HEK293T (cell line): ENCODE measurements at regions not wholly inside any gene's neighbourhood (a gene's known extent, or its start where the extent isn't known, plus 50 kb on each side); places are given as distances from the start of the nearest gene placed in this dataset.

Experiments
- CTCF ChIA-PET: fragments of 350-600 bp; formaldehyde crosslinking; extraction: SDS; loops from one replicate; lab custom pipeline; 2021; ENCODE audit warnings: antibody characterized with exemption, inconsistent platforms; lab: Yijun Ruan, JAX
- POLR2A ChIA-PET: fragments of 350-600 bp; formaldehyde crosslinking; extraction: SDS; loops from one replicate; lab custom pipeline; 2020; ENCODE audit warnings: antibody characterized with exemption, inconsistent platforms; lab: Yijun Ruan, JAX
- DNase-seq: peaks from one replicate; pipeline ENCODE4 v3.0.0; 2012; ENCODE audit warnings: mixed read lengths; ENCODE audit errors: extremely low spot score
- ARNT ChIP-seq: fragments of 450-650 bp; IDR thresholded peaks from 2 replicates; pipeline ENCODE4 v1.6.1; 2017; ENCODE audit warnings: mild to moderate bottlenecking
- BHLHE40 ChIP-seq: fragments of 450-650 bp; IDR thresholded peaks from 2 replicates; pipeline ENCODE4 v1.6.1; 2016; ENCODE audit warnings: mild to moderate bottlenecking, moderate library complexity, borderline replicate concordance
- CTBP1 ChIP-seq: fragments of 450-650 bp; IDR thresholded peaks from 2 replicates; pipeline ENCODE4 v1.6.1; 2016; ENCODE audit warnings: borderline replicate concordance
- ELF4 ChIP-seq: fragments of 450-650 bp; IDR thresholded peaks from 2 replicates; pipeline ENCODE4 v1.6.1; 2017; ENCODE audit warnings: antibody characterized with exemption
- FOXA1 ChIP-seq: fragments of 450-650 bp; IDR thresholded peaks from 2 replicates; pipeline ENCODE4 v1.6.1; 2016; ENCODE audit warnings: mild to moderate bottlenecking
- FOXK2 ChIP-seq: fragments of 450-650 bp; IDR thresholded peaks from 2 replicates; pipeline ENCODE4 v1.6.1; 2016; ENCODE audit warnings: mild to moderate bottlenecking
- FOXM1 ChIP-seq: fragments of 450-650 bp; IDR thresholded peaks from 2 replicates; pipeline ENCODE4 v1.6.1; 2017; ENCODE audit warnings: mild to moderate bottlenecking, borderline replicate concordance
- HDGF ChIP-seq: fragments of 450-650 bp; IDR thresholded peaks from 2 replicates; pipeline ENCODE4 v1.6.1; 2017; ENCODE audit warnings: antibody characterized with exemption, borderline replicate concordance
- L3MBTL2 ChIP-seq: fragments of 450-650 bp; conservative IDR thresholded peaks from 2 replicates; pipeline ENCODE4 v1.6.1; 2016; ENCODE audit warnings: mild to moderate bottlenecking
- LEF1 ChIP-seq: fragments of 450-650 bp; IDR thresholded peaks from 2 replicates; pipeline ENCODE4 v1.6.1; 2017; ENCODE audit warnings: mild to moderate bottlenecking, borderline replicate concordance
- NFRKB ChIP-seq: fragments of 450-650 bp; IDR thresholded peaks from 2 replicates; pipeline ENCODE4 v1.6.1; 2016; ENCODE audit warnings: mild to moderate bottlenecking, moderate library complexity
- SP1 ChIP-seq: fragments of 450-650 bp; IDR thresholded peaks from 2 replicates; pipeline ENCODE4 v1.6.1; 2017
- SUZ12 ChIP-seq: fragments of 450-650 bp; IDR thresholded peaks from 2 replicates; pipeline ENCODE4 v1.6.1; 2016; ENCODE audit warnings: mild to moderate bottlenecking
- TARDBP ChIP-seq: fragments of 450-650 bp; IDR thresholded peaks from 2 replicates; pipeline ENCODE4 v1.6.1; 2016
- ZNF384 ChIP-seq: fragments of 450-650 bp; IDR thresholded peaks from 2 replicates; pipeline ENCODE4 v1.6.1; 2016
- TF ChIP-seq, protein P1 (sequence below): fragments of 450-650 bp; IDR thresholded peaks from 2 replicates; pipeline ENCODE4 v1.6.1; 2016

DNA sequence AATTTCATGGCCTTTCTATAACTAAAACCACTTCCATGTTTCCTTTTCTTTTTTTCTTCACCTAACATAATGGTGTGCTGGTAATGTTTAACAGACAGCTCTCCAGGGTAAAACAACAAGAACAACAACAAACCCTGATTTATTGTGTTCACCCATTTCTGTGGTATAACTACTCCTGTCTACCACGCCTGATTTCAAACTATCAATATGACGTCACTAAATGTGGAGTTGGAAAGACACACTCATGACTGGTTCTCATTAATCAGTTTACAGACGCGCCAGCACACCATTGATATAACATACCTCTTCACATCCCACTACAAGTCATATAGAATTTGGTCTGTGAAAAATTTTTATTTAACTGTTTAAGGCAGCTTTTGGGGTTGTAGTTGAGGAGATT is 142.9 kb downstream of the ARRDC3 start:
- ChIA-PET POLR2A (no interaction called here), CTCF (no interaction called here)
- DNase-seq: no peak
- TF ChIP-seq NFRKB (no peak), LEF1 (no peak), ZNF384 (no peak), FOXA1 (no peak), ELF4 (no peak), TARDBP (no peak)
- TF ChIP-seq, protein P1, sequence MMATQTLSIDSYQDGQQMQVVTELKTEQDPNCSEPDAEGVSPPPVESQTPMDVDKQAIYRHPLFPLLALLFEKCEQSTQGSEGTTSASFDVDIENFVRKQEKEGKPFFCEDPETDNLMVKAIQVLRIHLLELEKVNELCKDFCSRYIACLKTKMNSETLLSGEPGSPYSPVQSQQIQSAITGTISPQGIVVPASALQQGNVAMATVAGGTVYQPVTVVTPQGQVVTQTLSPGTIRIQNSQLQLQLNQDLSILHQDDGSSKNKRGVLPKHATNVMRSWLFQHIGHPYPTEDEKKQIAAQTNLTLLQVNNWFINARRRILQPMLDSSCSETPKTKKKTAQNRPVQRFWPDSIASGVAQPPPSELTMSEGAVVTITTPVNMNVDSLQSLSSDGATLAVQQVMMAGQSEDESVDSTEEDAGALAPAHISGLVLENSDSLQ: no peak

DNA sequence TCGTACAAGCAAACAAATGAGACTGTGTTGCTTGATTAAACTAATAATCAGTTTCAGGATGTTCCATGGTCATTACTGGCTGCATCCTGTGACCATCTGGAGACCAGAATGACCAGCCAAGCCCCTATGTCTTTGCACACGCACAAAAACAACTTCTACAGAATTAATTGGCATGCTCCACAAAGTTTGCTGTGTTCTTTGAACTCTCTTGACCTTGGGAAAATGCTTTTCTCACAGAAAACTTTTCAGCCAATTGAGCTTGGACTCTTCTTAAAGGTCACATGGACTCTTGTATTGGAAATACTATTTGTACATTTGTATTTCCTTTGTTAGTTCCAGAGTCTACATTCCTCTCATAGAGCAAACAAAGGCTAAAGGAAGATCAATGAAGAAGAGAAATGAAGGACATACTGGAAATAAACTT is 147.8 kb downstream of the ARRDC3 start:
- no peak for DNase-seq
- no peak for TF ChIP-seq FOXK2
- TF ChIP-seq L3MBTL2: no peak
- no peak for TF ChIP-seq HDGF
- no peak for TF ChIP-seq ARNT
- TF ChIP-seq, protein P1: no peak
- no peak for TF ChIP-seq FOXA1
- TF ChIP-seq TARDBP: no peak
- ChIA-PET CTCF (interaction anchor here (0.6 to 1.3 kb wide), 2 partner anchors 16 to 303 kb away, joined by 3 read pairs; no protein-coding TSS in a partner anchor), POLR2A (interaction anchor here (1.2 to 2.0 kb wide), 3 partner anchors 146 to 148 kb away, joined by 4 to 8 read pairs (median 5); partner anchors contain the start of gene ARRDC3)

GRCh38 chr5:91232523-91232922 is 150.6 kb downstream of the ARRDC3 start:
- POLR2A ChIA-PET: interaction anchor here (1.3 to 2.0 kb wide), 2 partner anchors 148 to 150 kb away, joined by 5 to 7 read pairs; partner anchors contain the start of gene ARRDC3
- no peak for TF ChIP-seq SP1
- no peak for TF ChIP-seq FOXK2
- no peak for TF ChIP-seq ZNF384
- TF ChIP-seq LEF1: no peak
- no peak for TF ChIP-seq NFRKB
- no peak for TF ChIP-seq ELF4
- no peak for TF ChIP-seq TARDBP
- TF ChIP-seq FOXM1: no peak
- no peak for TF ChIP-seq BHLHE40
- no peak for TF ChIP-seq ARNT
- no peak for TF ChIP-seq L3MBTL2
- no peak for TF ChIP-seq SUZ12
- TF ChIP-seq, protein P1: no peak
- no peak for TF ChIP-seq HDGF
- CTCF ChIA-PET: interaction anchor here (0.5 to 2.5 kb wide), 3 partner anchors 121 to 300 kb away, joined by 3 to 12 read pairs (median 3); no protein-coding TSS in a partner anchor
- DNase-seq: no peak

DNA sequence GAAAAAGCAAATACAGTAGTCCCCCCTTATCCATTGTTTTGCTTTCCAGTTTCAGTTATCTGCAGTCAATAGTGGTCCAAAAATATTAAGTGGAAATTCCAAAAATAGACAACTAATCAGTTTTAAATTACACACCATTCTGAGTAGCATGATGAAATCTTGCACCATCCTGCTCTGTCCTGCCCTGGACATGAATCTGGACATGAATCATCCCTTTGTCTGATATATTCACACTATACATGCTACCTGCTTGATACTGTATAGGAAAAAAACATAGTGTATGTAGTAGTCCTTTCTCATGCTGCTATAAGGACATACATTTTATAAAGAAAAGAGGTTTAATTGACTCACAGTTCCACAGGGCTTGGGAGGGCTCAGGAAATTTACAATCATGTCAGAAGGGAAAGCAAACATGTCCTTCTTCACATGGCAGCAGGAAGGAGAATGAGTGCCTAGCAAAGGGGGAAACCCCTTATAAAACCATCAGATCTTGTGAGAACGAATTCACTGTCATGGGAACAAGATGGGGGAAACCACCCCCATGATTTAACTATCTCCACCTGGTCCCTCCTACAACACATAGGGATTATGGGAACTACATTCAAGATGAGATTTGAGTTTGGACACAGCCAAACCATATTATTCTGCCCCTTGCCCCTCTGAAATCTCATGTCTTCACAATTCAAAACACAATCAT is 153.9 kb downstream of the ARRDC3 start:
- ChIA-PET CTCF (no interaction called here), POLR2A (interaction anchor here (0.5 kb wide), 1 partner anchor 154 kb away, joined by 3 read pairs; the partner anchor contains the start of gene ARRDC3)
- TF ChIP-seq L3MBTL2: no peak
- no peak for TF ChIP-seq ELF4
- no peak for TF ChIP-seq LEF1
- TF ChIP-seq FOXM1: no peak
- TF ChIP-seq ARNT: no peak
- TF ChIP-seq SUZ12: no peak
- no peak for DNase-seq

- no peak for DNase-seq
- ChIA-PET POLR2A (interaction anchor here (0.5 to 1.3 kb wide), 2 partner anchors 154 to 155 kb away, joined by 3 read pairs; partner anchors contain the start of gene ARRDC3), CTCF (interaction anchor here (0.6 to 2.9 kb wide), 3 partner anchors 9 to 647 kb away, joined by 3 to 32 read pairs (median 5); no protein-coding TSS in a partner anchor)
- no peak for TF ChIP-seq CTBP1
- no peak for TF ChIP-seq LEF1
- TF ChIP-seq ZNF384: no peak
- TF ChIP-seq, protein P1: no peak
- no peak for TF ChIP-seq FOXM1
Measured at GRCh38 chr5:91228188-91228587, 154.9 kb downstream of the ARRDC3 start.
